ENCODE measurements at regions not wholly inside any gene's neighbourhood (a gene's known extent, or its start where the extent isn't known, plus 50 kb on each side); places are given as distances from the start of the nearest gene placed in this dataset.
"Not testable (repeated sequence)": the region's sequence is repeated elsewhere in the genome, so short reads cannot be mapped to it uniquely, and the experiment has no call there.

DNA sequence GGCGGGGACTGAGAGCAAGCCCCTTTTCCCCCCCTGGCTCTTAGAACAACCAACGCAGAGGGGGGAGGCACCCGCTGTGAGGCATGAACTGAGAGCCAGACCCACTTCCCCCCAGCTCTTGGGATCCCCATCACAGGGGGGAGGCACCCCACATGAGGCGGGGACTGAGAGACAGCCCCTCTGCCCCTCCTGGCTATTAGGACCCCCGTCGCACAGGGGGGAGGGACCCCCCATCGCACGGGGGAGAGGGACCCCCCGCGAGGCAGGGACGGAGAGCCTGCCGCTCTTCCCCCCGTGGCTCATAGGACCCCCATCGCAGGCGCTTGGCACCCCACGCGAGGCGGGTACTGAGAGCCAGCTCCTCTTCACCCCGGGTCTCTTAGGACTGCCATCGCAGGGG lies 195.8 kb upstream of the PZP start:
- Histone ChIP-seq H3K79me2 (no peaks in the 10 kb centered on the region), H3K27me3 (no peaks in the 10 kb centered on the region), H3K4me1 (ENCODE audit: insufficient read depth) (no peaks in the 10 kb centered on the region), H3K4me3 (no peak overlapping the region), H3K9me2 (replicated peaks; ENCODE audit: insufficient read depth) (no peaks in the 10 kb centered on the region), H4K20me1 (ENCODE audit: insufficient read depth, poor library complexity, severe bottlenecking) (no peaks in the 10 kb centered on the region), H3K4me2 (no peak overlapping the region), H3K36me3 (replicated peaks; ENCODE audit: insufficient read depth, low read depth) (no peaks in the 10 kb centered on the region), H3K27ac (no peak overlapping the region), H2AFZ (no peak overlapping the region), H3K9me3 (ENCODE audit: low read depth) (no peaks in the 10 kb centered on the region)
- 100% methylated on average over 1 of the region's 20 CpGs for WGBS (ENCODE audit: low lambda C conversion rate, missing lambda C conversion rate)
- no peak for DNase-seq (ENCODE audit: low spot score)
- TF ChIP-seq, protein P1, sequence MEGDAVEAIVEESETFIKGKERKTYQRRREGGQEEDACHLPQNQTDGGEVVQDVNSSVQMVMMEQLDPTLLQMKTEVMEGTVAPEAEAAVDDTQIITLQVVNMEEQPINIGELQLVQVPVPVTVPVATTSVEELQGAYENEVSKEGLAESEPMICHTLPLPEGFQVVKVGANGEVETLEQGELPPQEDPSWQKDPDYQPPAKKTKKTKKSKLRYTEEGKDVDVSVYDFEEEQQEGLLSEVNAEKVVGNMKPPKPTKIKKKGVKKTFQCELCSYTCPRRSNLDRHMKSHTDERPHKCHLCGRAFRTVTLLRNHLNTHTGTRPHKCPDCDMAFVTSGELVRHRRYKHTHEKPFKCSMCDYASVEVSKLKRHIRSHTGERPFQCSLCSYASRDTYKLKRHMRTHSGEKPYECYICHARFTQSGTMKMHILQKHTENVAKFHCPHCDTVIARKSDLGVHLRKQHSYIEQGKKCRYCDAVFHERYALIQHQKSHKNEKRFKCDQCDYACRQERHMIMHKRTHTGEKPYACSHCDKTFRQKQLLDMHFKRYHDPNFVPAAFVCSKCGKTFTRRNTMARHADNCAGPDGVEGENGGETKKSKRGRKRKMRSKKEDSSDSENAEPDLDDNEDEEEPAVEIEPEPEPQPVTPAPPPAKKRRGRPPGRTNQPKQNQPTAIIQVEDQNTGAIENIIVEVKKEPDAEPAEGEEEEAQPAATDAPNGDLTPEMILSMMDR (IDR thresholded peaks at IDR 0.05; ENCODE audit: poor library complexity): no peak
- TF ChIP-seq EZH2phosphoT487 (IDR thresholded peaks at IDR 0.05; ENCODE audit: low read depth, severe bottlenecking, unreplicated experiment): no peak
- TF ChIP-seq EZH2 (IDR thresholded peaks at IDR 0.05; ENCODE audit: borderline replicate concordance): no peak

DNA sequence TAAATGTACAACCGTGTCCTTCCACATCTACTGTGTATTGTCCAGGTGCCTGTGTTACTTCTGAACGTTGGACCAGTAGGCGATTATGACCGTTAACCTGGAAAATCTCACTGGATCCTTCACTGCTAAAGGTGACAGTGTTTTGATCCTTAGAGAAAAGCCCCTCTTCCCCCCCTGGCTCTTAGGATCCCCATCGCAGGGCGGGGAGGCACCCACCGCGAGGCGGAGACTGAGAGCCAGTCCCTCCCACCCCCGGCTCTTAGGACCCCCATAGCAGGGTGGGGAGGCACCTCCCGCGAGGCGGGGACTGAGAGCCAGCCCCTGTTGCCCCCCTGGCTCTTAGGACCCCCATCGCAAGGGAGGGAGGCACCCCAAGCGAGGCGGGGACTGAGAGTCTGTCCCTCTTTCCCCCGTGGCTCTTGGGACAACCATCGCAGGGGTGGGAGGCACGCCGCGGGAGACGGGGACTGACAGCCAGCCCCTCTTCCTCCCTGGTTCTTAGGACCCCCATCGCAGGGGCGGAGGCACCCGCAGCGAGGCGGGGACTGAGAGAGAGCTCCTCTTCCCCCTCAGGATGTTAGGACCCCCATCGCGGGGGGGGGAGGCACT lies 194.3 kb upstream of the PZP start:
- H2AFZ ChIP-seq; H3K4me2 ChIP-seq; H3K4me3 ChIP-seq; H3K27me3 ChIP-seq; H3K27ac ChIP-seq; H3K79me2 ChIP-seq; H3K36me3 ChIP-seq (replicated peaks; ENCODE audit: insufficient read depth, low read depth); H4K20me1 ChIP-seq (ENCODE audit: insufficient read depth, poor library complexity, severe bottlenecking); H3K4me1 ChIP-seq (ENCODE audit: insufficient read depth); DNase-seq (ENCODE audit: low spot score); H3K9me2 ChIP-seq (replicated peaks; ENCODE audit: insufficient read depth); H3K9me3 ChIP-seq (ENCODE audit: low read depth): not testable (repeated sequence)
- WGBS (ENCODE audit: low lambda C conversion rate, missing lambda C conversion rate): 86% methylated on average over 4 of the region's 29 CpGs

DNA sequence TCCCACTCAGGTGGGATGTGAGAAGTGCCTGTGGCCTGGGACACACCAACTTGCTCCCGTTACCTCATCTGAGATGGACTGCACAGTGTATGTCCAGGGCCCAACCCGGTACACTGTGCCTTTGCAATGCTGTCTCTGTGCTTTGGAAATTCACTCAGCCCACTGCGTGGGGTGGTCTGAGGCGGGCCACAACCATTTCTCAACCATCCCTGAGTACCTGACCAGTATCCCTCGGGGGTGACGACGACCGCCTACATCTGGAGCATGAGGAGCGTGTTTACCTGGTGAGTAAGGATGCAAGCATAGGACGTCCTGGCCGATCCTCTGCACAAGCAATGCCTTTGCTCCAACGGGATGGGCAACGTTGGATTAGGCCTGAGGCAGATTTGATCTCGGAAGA lies 188.2 kb upstream of the PZP start:
- H3K4me3 ChIP-seq; DNase-seq (ENCODE audit: low spot score); H3K4me2 ChIP-seq; H3K9me3 ChIP-seq (ENCODE audit: low read depth); H3K27ac ChIP-seq; H2AFZ ChIP-seq; H3K4me1 ChIP-seq (ENCODE audit: insufficient read depth); H3K79me2 ChIP-seq; H3K9me2 ChIP-seq (replicated peaks; ENCODE audit: insufficient read depth); H3K36me3 ChIP-seq (replicated peaks; ENCODE audit: insufficient read depth, low read depth); H4K20me1 ChIP-seq (ENCODE audit: insufficient read depth, poor library complexity, severe bottlenecking); H3K27me3 ChIP-seq: not testable (repeated sequence)
- WGBS (ENCODE audit: low lambda C conversion rate, missing lambda C conversion rate): 91% methylated on average over 14 of the region's 14 CpGs

DNA sequence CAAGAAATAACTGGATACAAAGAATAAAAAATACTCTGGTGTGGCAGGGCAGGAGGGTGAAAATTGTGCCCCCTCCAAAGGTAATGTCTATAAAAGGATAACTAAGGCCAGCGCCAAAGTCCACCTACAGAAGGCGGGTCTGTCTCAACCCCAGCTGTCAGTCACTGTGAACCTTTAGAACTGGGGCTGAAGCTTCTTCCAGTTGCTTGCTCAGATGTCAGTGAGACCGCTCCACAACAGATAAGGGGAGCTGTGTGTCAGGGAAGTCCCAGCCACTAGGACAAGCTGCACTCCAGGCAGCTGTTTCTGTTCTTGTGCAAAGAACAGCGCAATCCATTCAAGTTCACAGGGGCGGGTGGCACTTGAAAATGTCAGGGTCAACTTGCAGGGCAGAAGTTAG lies 187.0 kb upstream of the PZP start:
- H4K20me1 ChIP-seq (ENCODE audit: insufficient read depth, poor library complexity, severe bottlenecking); H3K27ac ChIP-seq; H3K4me1 ChIP-seq (ENCODE audit: insufficient read depth); H3K27me3 ChIP-seq; H3K4me2 ChIP-seq; H2AFZ ChIP-seq; H3K4me3 ChIP-seq; H3K9me2 ChIP-seq (replicated peaks; ENCODE audit: insufficient read depth); H3K36me3 ChIP-seq (replicated peaks; ENCODE audit: insufficient read depth, low read depth); DNase-seq (ENCODE audit: low spot score); H3K9me3 ChIP-seq (ENCODE audit: low read depth); H3K79me2 ChIP-seq: not testable (repeated sequence)
- no CpG with 5 or more reads among the region's 5 CpGs for WGBS (ENCODE audit: low lambda C conversion rate, missing lambda C conversion rate)

DNA sequence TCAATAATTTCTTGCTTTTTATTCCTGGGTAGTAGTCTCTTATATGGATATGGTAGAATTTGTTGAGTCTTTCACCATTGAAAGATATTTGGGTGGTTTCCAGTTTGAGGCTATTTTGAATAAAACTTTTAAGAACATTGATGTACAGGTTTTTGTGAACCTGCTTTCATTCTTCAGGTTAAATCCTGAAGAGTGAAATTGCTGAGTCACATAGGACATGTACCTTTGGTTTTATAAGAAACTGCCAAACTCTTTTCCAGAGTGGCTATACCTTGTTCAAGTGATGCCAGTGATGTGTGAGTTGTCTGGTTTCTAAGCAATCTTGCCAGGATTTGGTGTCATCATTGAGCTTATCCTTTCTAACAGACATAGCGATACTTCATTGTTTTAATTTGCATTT lies 184.6 kb upstream of the PZP start:
- 97% methylated on average over 1 of the region's 1 CpG for WGBS (ENCODE audit: low lambda C conversion rate, missing lambda C conversion rate)
- no peak overlapping the region for H2AFZ ChIP-seq
- no peaks in the 10 kb centered on the region for H3K9me3 ChIP-seq (ENCODE audit: low read depth)
- H3K27ac ChIP-seq: no peak overlapping the region
- H3K79me2 ChIP-seq: no peaks in the 10 kb centered on the region
- H3K27me3 ChIP-seq: no peaks in the 10 kb centered on the region
- H3K4me3 ChIP-seq: no peak overlapping the region
- no peaks in the 10 kb centered on the region for H3K36me3 ChIP-seq (replicated peaks; ENCODE audit: insufficient read depth, low read depth)
- TF ChIP-seq, protein P1 (IDR thresholded peaks at IDR 0.05; ENCODE audit: poor library complexity): no peak
- TF ChIP-seq EZH2 (IDR thresholded peaks at IDR 0.05; ENCODE audit: borderline replicate concordance) (no peak), EZH2phosphoT487 (IDR thresholded peaks at IDR 0.05; ENCODE audit: low read depth, severe bottlenecking, unreplicated experiment) (no peak)
- H3K4me1 ChIP-seq (ENCODE audit: insufficient read depth): no peaks in the 10 kb centered on the region
- no peak overlapping the region for H3K4me2 ChIP-seq
- H4K20me1 ChIP-seq (ENCODE audit: insufficient read depth, poor library complexity, severe bottlenecking): no peaks in the 10 kb centered on the region
- no peak for DNase-seq (ENCODE audit: low spot score)
- no peaks in the 10 kb centered on the region for H3K9me2 ChIP-seq (replicated peaks; ENCODE audit: insufficient read depth)
